Vagina (tissue), 2 donors: ENCODE measurements at regions not wholly inside any gene's neighbourhood (a gene's known extent, or its start where the extent isn't known, plus 50 kb on each side); places are given as distances from the start of the nearest gene placed in this dataset.

Experiments used
- CTCF ChIP-seq, 3 experiments: fragments of 450-650 bp in 2 of 3; fragments of 200-600 bp in 1 of 3; sonication (generic) in 1 of 3; IDR thresholded peaks; one replicate each; pipeline ENCODE4 v1.5.1; 2017 to 2019; ENCODE audit warnings: antibody characterized with exemption in 3 of 3, mild to moderate bottlenecking in 2 of 3, moderate library complexity in 2 of 3
- POLR2A ChIP-seq, 2 donors: fragments of 450-650 bp; IDR thresholded peaks; one replicate each; pipeline ENCODE4 v1.6.1; 2017; ENCODE audit warnings: antibody characterized with exemption in 2 of 2, mild to moderate bottlenecking in 2 of 2, moderate library complexity in 2 of 2
- POLR2AphosphoS5 ChIP-seq, 2 donors: sonication (generic); formaldehyde crosslinking; IDR thresholded peaks; one replicate each; pipeline ENCODE4 v1.9.0; 2017; ENCODE audit warnings: antibody characterized with exemption in 2 of 2, mild to moderate bottlenecking in 2 of 2, low read depth in 1 of 2; ENCODE audit not compliant: insufficient read depth in 1 of 2

- TF ChIP-seq POLR2A (IDR thresholded peaks at IDR 0.05) (no peak), CTCF (IDR thresholded peaks at IDR 0.05) (no peak), POLR2AphosphoS5 (IDR thresholded peaks at IDR 0.05; ENCODE audit: insufficient read depth in 1 of 2, low read depth in 1 of 2) (no peak)
Measured at GRCh38 chr16:85994492-85995490, 95.8 kb downstream of the IRF8 start.
